H1 (cell line): ENCODE measurements at regions not wholly inside any gene's neighbourhood (a gene's known extent, or its start where the extent isn't known, plus 50 kb on each side); places are given as distances from the start of the nearest gene placed in this dataset.

Experiments
- CTCF ChIA-PET: fragments of 300-600 bp; sonication (Branson Sonifier 250); formaldehyde crosslinking; loops from one replicate; lab custom pipeline; 2021; ENCODE audit not compliant: partially characterized antibody; lab: Charles Lee
- POLR2A ChIA-PET: fragments of 300-600 bp; sonication (Branson Sonifier 250); formaldehyde crosslinking; loops from one replicate; lab custom pipeline; 2021; ENCODE audit warnings: inconsistent platforms; ENCODE audit not compliant: partially characterized antibody; lab: Charles Lee
- DNase-seq, 2 experiments: peaks; one replicate each; pipeline versions ENCODE4 v3.0.0 to v3.0.0-alpha.2; 2010 to 2022; ENCODE audit warnings: low spot score in 2 of 2, low read depth in 1 of 2, mixed read lengths in 1 of 2
- FAIRE-seq: peaks from 2 replicates; lab custom pipeline; 2011; peaks lifted over from hg19 to GRCh38; lab: Jason Lieb, UNC
- H2AFZ ChIP-seq: 2 replicates; pipeline ENCODE4 v1.8.1; 2012; ENCODE audit warnings: low read length, inconsistent platforms
- H2AK5ac ChIP-seq: 2 replicates; pipeline ENCODE4 v1.6.1; 2013; ENCODE audit warnings: low read depth, low read length
- H2BK120ac ChIP-seq: replicated peaks from 2 replicates; pipeline ENCODE3; 2013; ENCODE audit warnings: low read depth, low read length, inconsistent platforms
- H2BK12ac ChIP-seq: 2 replicates; pipeline ENCODE4 v1.6.1; 2013; ENCODE audit warnings: low read depth, low read length
- H2BK15ac ChIP-seq: 2 replicates; pipeline ENCODE4 v1.6.1; 2013; ENCODE audit warnings: low read length
- H2BK20ac ChIP-seq: 2 replicates; pipeline ENCODE4 v1.6.1; 2013; ENCODE audit warnings: low read length
- H2BK5ac ChIP-seq: 2 replicates; pipeline ENCODE4 v1.6.1; 2013; ENCODE audit warnings: low read depth, low read length
- H3K14ac ChIP-seq: 2 replicates; pipeline ENCODE4 v1.6.1; 2013; ENCODE audit warnings: inconsistent platforms; ENCODE audit not compliant: insufficient read length
- H3K18ac ChIP-seq: 2 replicates; pipeline ENCODE4 v1.6.1; 2013; ENCODE audit warnings: low read length; ENCODE audit errors: extremely low read depth
- H3K23ac ChIP-seq: 2 replicates; pipeline ENCODE4 v1.6.1; 2013; ENCODE audit warnings: inconsistent platforms; ENCODE audit not compliant: insufficient read length
- H3K23me2 ChIP-seq: 2 replicates; pipeline ENCODE4 v1.6.1; 2013; ENCODE audit warnings: low read depth, low read length
- H3K27ac ChIP-seq: 2 replicates; pipeline ENCODE4 v1.6.1; 2011; ENCODE audit warnings: low read depth, low read length, inconsistent platforms
- H3K27me3 ChIP-seq, 4 experiments: replicated peaks in 1 of 4; 1 replicate in 1 of 4; 2 replicates in 3 of 4; pipeline versions ENCODE4 v1.6.1 to v1.8.1; 2011 to 2013; ENCODE audit warnings: low read length in 3 of 4, mild to moderate bottlenecking in 3 of 4, inconsistent platforms in 2 of 4, mixed read lengths in 2 of 4, moderate library complexity in 1 of 4; ENCODE audit not compliant: control insufficient read depth in 3 of 4, insufficient read depth in 3 of 4; ENCODE audit errors: extremely low read depth in 1 of 4
- H3K36me3 ChIP-seq, 4 experiments: 2 replicates each; pipeline versions ENCODE4 v1.6.1 to v1.8.1; 2011 to 2013; ENCODE audit warnings: mild to moderate bottlenecking in 4 of 4, low read length in 3 of 4, moderate library complexity in 2 of 4, control low read depth in 1 of 4, inconsistent platforms in 1 of 4; ENCODE audit not compliant: insufficient read depth in 4 of 4, control insufficient read depth in 2 of 4
- H3K4ac ChIP-seq: replicated peaks from 2 replicates; pipeline ENCODE3; 2013; ENCODE audit warnings: low read length, low read depth, mixed read lengths, inconsistent platforms; ENCODE audit not compliant: insufficient read length
- H3K4me1 ChIP-seq, 4 experiments: replicated peaks in 1 of 4; 1 replicate in 1 of 4; 2 replicates in 3 of 4; pipeline versions ENCODE4 v1.6.1 to v1.8.1; 2011 to 2013; ENCODE audit warnings: low read length in 3 of 4, inconsistent platforms in 2 of 4, mixed read lengths in 1 of 4; ENCODE audit not compliant: insufficient read depth in 4 of 4, control insufficient read depth in 3 of 4
- H3K4me2 ChIP-seq, 2 experiments: 2 replicates each; pipeline versions ENCODE4 v1.6.1 to v1.8.1; 2011 to 2013; ENCODE audit warnings: low read depth in 2 of 2, low read length in 2 of 2, control low read depth in 1 of 2, inconsistent platforms in 1 of 2, mild to moderate bottlenecking in 1 of 2; ENCODE audit not compliant: insufficient read depth in 1 of 2
- H3K4me3 ChIP-seq, 4 experiments: fragments of 200-600, 300-600 bp in 1 of 4; sonication (generic), shearing (Covaris generic), sonication (Bioruptor Twin) in 1 of 4; 2 replicates each; pipeline versions ENCODE4 v1.5.1 to v1.8.1; 2011 to 2016; ENCODE audit warnings: low read length in 4 of 4, low read depth in 3 of 4, control low read depth in 2 of 4, inconsistent platforms in 2 of 4, mild to moderate bottlenecking in 2 of 4, mixed read lengths in 1 of 4, moderate library complexity in 1 of 4; ENCODE audit not compliant: insufficient read depth in 2 of 4; ENCODE audit errors: extremely low read depth in 1 of 4
- H3K56ac ChIP-seq: replicated peaks from 2 replicates; pipeline ENCODE3; 2013; ENCODE audit warnings: low read depth, mild to moderate bottlenecking, mixed read lengths, low read length, inconsistent platforms; ENCODE audit not compliant: insufficient read length
- H3K79me1 ChIP-seq: 2 replicates; pipeline ENCODE4 v1.6.1; 2013; ENCODE audit warnings: low read depth, low read length, control low read depth
- H3K79me2 ChIP-seq, 2 experiments: 2 replicates each; pipeline versions ENCODE4 v1.6.1 to v1.8.1; 2012 to 2013; ENCODE audit warnings: low read length in 2 of 2, mild to moderate bottlenecking in 2 of 2, inconsistent platforms in 1 of 2; ENCODE audit not compliant: insufficient read depth in 2 of 2, control insufficient read depth in 1 of 2
- H3K9ac ChIP-seq, 4 experiments: replicated peaks in 1 of 4; 1 replicate in 1 of 4; 2 replicates in 3 of 4; pipeline versions ENCODE4 v1.6.1 to v1.8.1; 2011 to 2013; ENCODE audit warnings: low read depth in 3 of 4, low read length in 3 of 4, control low read depth in 2 of 4, mild to moderate bottlenecking in 2 of 4, moderate library complexity in 2 of 4, inconsistent platforms in 1 of 4; ENCODE audit errors: extremely low read depth in 1 of 4
- H3K9me3 ChIP-seq, 2 experiments: 2 replicates each; pipeline versions ENCODE4 v1.6.1 to v1.8.1; 2012 to 2013; ENCODE audit warnings: mild to moderate bottlenecking in 2 of 2, moderate library complexity in 2 of 2, control low read depth in 1 of 2, inconsistent platforms in 1 of 2, low read depth in 1 of 2, low read length in 1 of 2, mixed read lengths in 1 of 2; ENCODE audit not compliant: insufficient read depth in 2 of 2
- H4K20me1 ChIP-seq, 2 experiments: replicated peaks in 1 of 2; 2 replicates each; pipeline versions ENCODE3 to v1.8.1; 2011 to 2013; ENCODE audit warnings: inconsistent platforms in 2 of 2, low read length in 2 of 2, mild to moderate bottlenecking in 1 of 2; ENCODE audit not compliant: insufficient read depth in 2 of 2, control insufficient read depth in 1 of 2
- H4K5ac ChIP-seq: 2 replicates; pipeline ENCODE4 v1.6.1; 2013; ENCODE audit warnings: low read length, low read depth, mixed read lengths, inconsistent platforms; ENCODE audit not compliant: insufficient read length
- H4K8ac ChIP-seq: 2 replicates; pipeline ENCODE4 v1.8.0; 2013; ENCODE audit warnings: mild to moderate bottlenecking, moderate library complexity, low read length, inconsistent platforms; ENCODE audit not compliant: insufficient read depth; ENCODE audit errors: extremely low read depth
- H4K91ac ChIP-seq: replicated peaks from 2 replicates; pipeline ENCODE3; 2013; ENCODE audit warnings: low read length, mixed read lengths, inconsistent platforms; ENCODE audit not compliant: insufficient read length
- BACH1 ChIP-seq: IDR thresholded peaks from 2 replicates; pipeline ENCODE4 v1.6.1; 2012; ENCODE audit warnings: low read length, improper control_type of control experiment
- CBX8 ChIP-seq: fragments of 300-800, 300-1000 bp; sonication (generic); IDR thresholded peaks from 2 replicates; pipeline ENCODE4 v1.7.1; 2016; ENCODE audit warnings: low read depth, low read length, borderline replicate concordance
- EZH2 ChIP-seq: fragments of 200-600 bp; sonication (generic); IDR thresholded peaks from 2 replicates; pipeline ENCODE4 v1.7.1; 2012; ENCODE audit warnings: low read depth, mild to moderate bottlenecking, moderate library complexity, low read length, inconsistent platforms; ENCODE audit not compliant: severe bottlenecking
- HDAC2 ChIP-seq, 2 experiments: fragments of 300-600 bp in 1 of 2; sonication (generic) in 1 of 2; IDR thresholded peaks; 2 replicates each; pipeline ENCODE4 v1.6.1; 2011 to 2012; ENCODE audit warnings: low read depth in 2 of 2, low read length in 2 of 2, mild to moderate bottlenecking in 2 of 2, moderate library complexity in 2 of 2, borderline replicate concordance in 1 of 2, inconsistent platforms in 1 of 2
- KDM1A ChIP-seq: fragments of 200-600, 300-600 bp; sonication (generic); IDR thresholded peaks from 2 replicates; pipeline ENCODE4 v1.7.1; 2016; ENCODE audit warnings: mild to moderate bottlenecking, low read length, borderline replicate concordance
- MAFK ChIP-seq: IDR thresholded peaks from 2 replicates; pipeline ENCODE4 v1.6.1; 2012; ENCODE audit warnings: low read depth, mild to moderate bottlenecking, improper control_type of control experiment, low read length
- NRF1 ChIP-seq: IDR thresholded peaks from 2 replicates; pipeline ENCODE4 v1.6.1; 2011; ENCODE audit warnings: mild to moderate bottlenecking, low read depth, low read length, improper control_type of control experiment
- POLR2AphosphoS5 ChIP-seq: IDR thresholded peaks from 2 replicates; pipeline ENCODE4 v1.6.1; 2011; ENCODE audit warnings: low read depth, low read length
- POU5F1 ChIP-seq: IDR thresholded peaks from 2 replicates; pipeline ENCODE4 v1.6.1; 2011; ENCODE audit warnings: low read depth, mild to moderate bottlenecking, low read length, moderate library complexity
- RXRA ChIP-seq: IDR thresholded peaks from 2 replicates; pipeline ENCODE4 v1.6.1; 2011; ENCODE audit warnings: low read depth, mild to moderate bottlenecking, low read length, moderate library complexity; ENCODE audit not compliant: insufficient read depth
- SAP30 ChIP-seq: fragments of 300-600 bp; sonication (generic); IDR thresholded peaks from 2 replicates; pipeline ENCODE4 v1.7.1; 2012; ENCODE audit warnings: low read length, moderate library complexity, mild to moderate bottlenecking, inconsistent platforms; ENCODE audit not compliant: insufficient read depth, insufficient replicate concordance
- SP1 ChIP-seq: IDR thresholded peaks from 2 replicates; pipeline ENCODE4 v1.6.1; 2011; ENCODE audit warnings: low read depth, low read length
- TBP ChIP-seq: IDR thresholded peaks from 2 replicates; pipeline ENCODE4 v1.6.1; 2011; ENCODE audit warnings: low read depth, low read length, improper control_type of control experiment
- TEAD4 ChIP-seq: IDR thresholded peaks from 2 replicates; pipeline ENCODE4 v1.6.1; 2012; ENCODE audit warnings: low read depth, low read length, inconsistent platforms, mixed read lengths
- WGBS, 2 experiments: shearing (Covaris generic) in 1 of 2; methylation state at CpG; one replicate each; pipeline versions ENCODE4 v1.1.6 to v1.1.7; 2013 to 2015; ENCODE audit warnings: low lambda C conversion rate in 2 of 2, mixed read lengths in 2 of 2, inconsistent platforms in 1 of 2, low coverage in 1 of 2, missing lambda C conversion rate in 1 of 2; ENCODE audit not compliant: insufficient replicate concordance in 2 of 2, insufficient coverage in 1 of 2, insufficient read length in 1 of 2; ENCODE audit errors: extremely low coverage in 1 of 2, missing lambda C conversion rate in 1 of 2; 5-methylcytosine and 5-hydroxymethylcytosine counted together

DNA sequence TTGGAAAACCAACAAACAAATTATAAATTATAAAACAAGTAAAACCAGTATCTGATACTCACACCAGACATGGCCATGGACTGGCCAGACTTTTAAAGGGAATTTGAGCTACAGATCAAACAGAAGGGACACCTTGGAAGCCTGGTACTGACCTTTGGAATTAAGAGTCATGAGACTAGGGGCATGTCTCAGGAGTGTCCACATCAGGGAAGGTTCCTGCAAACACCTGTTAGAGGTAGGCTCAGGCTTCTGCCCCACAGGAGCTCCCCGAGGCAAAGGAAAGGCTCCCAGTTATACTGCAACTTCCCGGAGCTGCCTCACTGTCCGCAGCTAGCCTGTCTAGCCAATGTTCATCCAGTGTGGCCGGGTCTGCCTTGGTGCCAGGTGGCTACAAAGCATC, 290.1 kb downstream of the BUD13 start:
- ChIA-PET CTCF (interaction anchor here (0.6 to 3.1 kb wide), 7 partner anchors 12 to 410 kb away, joined by 3 to 14 read pairs (median 4); no protein-coding TSS in a partner anchor), POLR2A (interaction anchor here (1.1 kb wide), 1 partner anchor 20 kb away, joined by 3 read pairs; no protein-coding TSS in a partner anchor)
- no peak overlapping the region for H2BK5ac ChIP-seq
- no peaks in the 10 kb centered on the region for H3K79me2 ChIP-seq
- no peak overlapping the region for H3K4me3 ChIP-seq
- no peak overlapping the region for H2BK20ac ChIP-seq
- no peak for FAIRE-seq
- H3K36me3 ChIP-seq = no peaks in the 10 kb centered on the region
- no peak overlapping the region for H2BK120ac ChIP-seq
- 92% methylated on average over 4 of the region's 4 CpGs; no CpG with 5 or more reads in 1 of the 2 experiments for WGBS, 2 experiments
- no peaks in the 10 kb centered on the region for H3K9me3 ChIP-seq
- no peak overlapping the region for H3K27ac ChIP-seq
- no peak overlapping the region for H3K9ac ChIP-seq
- H3K27me3 ChIP-seq = peaks cover 0 to under 1% (median under 1%) of the 10 kb centered on the region in 4 experiments; a peak in 2 of 7 replicates
- H3K4ac ChIP-seq = no peak overlapping the region
- H2BK15ac ChIP-seq = no peak overlapping the region
- DNase-seq = no peak
- H2BK12ac ChIP-seq = no peak overlapping the region
- H3K18ac ChIP-seq = no peak overlapping the region
- H2AK5ac ChIP-seq = no peak overlapping the region
- H4K91ac ChIP-seq = no peak overlapping the region
- H2AFZ ChIP-seq = no peak overlapping the region
- no peaks in the 10 kb centered on the region for H3K4me1 ChIP-seq
- no peak overlapping the region for H3K4me2 ChIP-seq
- H3K79me1 ChIP-seq = no peaks in the 10 kb centered on the region
- H3K14ac ChIP-seq = no peak overlapping the region
- H3K23me2 ChIP-seq = no peaks in the 10 kb centered on the region; the same call in 1 of the 2 replicates
- no peak overlapping the region for H3K23ac ChIP-seq
- H4K20me1 ChIP-seq = no peaks in the 10 kb centered on the region
- H4K5ac ChIP-seq = no peak overlapping the region
- no peak overlapping the region for H3K56ac ChIP-seq
- H4K8ac ChIP-seq = no peak overlapping the region
- TF ChIP-seq SP1 (no peak), NRF1 (no peak), POLR2AphosphoS5 (no peak), TEAD4 (no peak), KDM1A (no peak), CBX8 (no peak), RXRA (no peak), HDAC2 (IDR thresholded peaks at IDR 0.05; ENCODE audit: borderline replicate concordance in 1 of 2, low read depth in 2 of 2, low read length in 2 of 2) (no peak), MAFK (no peak), BACH1 (no peak), EZH2 (no peak), POU5F1 (no peak), SAP30 (no peak), TBP (no peak)
